Heart left ventricle (tissue), 16 donors: ENCODE measurements at regions not wholly inside any gene's neighbourhood (a gene's known extent, or its start where the extent isn't known, plus 50 kb on each side); places are given as distances from the start of the nearest gene placed in this dataset.
A peak's percentile ranks its signal among the peaks of the same experiment; 100 is the strongest.
"Not testable (repeated sequence)": the region's sequence is repeated elsewhere in the genome, so short reads cannot be mapped to it uniquely, and the experiment has no call there.

Experiments used
- ATAC-seq, 4 donors: fragments of 200-7000 bp; cut with Tn5 transposase; one replicate each; pipeline ENCODE4 v1.9.1; 2020 to 2022; ENCODE audit warnings: moderate library complexity in 4 of 4, mild to moderate bottlenecking in 3 of 4, moderate number of reproducible peaks in 1 of 4
- DNase-seq, 5 donors: peaks; one replicate each; pipeline ENCODE4 v3.0.0-alpha.2; 2020
- H3K27ac ChIP-seq, 12 donors: fragments of 200-600 bp; sonication (generic) in 4 of 12; one replicate each; pipeline versions ENCODE4 v1.5.0 to v1.8.0; 2016 to 2022; ENCODE audit warnings: mild to moderate bottlenecking in 2 of 12
- H3K27me3 ChIP-seq, 9 donors: fragments of 200-600 bp; sonication (generic) in 2 of 9; one replicate each; pipeline versions ENCODE4 v1.5.1 to v1.8.0; 2016 to 2022; ENCODE audit warnings: mild to moderate bottlenecking in 3 of 9
- H3K36me3 ChIP-seq, 9 donors: fragments of 200-600 bp; sonication (generic) in 2 of 9; one replicate each; pipeline versions ENCODE4 v1.5.0 to v1.8.0; 2018 to 2022; ENCODE audit warnings: mild to moderate bottlenecking in 2 of 9
- H3K4me1 ChIP-seq, 12 donors: fragments of 200-600 bp; sonication (generic) in 4 of 12; one replicate each; pipeline versions ENCODE4 v1.5.0 to v1.8.0; 2016 to 2022; ENCODE audit warnings: mild to moderate bottlenecking in 3 of 12
- H3K4me3 ChIP-seq, 12 donors: fragments of 200-600 bp; sonication (generic) in 4 of 12; one replicate each; pipeline versions ENCODE4 v1.5.0 to v1.8.0; 2017 to 2022; ENCODE audit warnings: mild to moderate bottlenecking in 9 of 12, moderate library complexity in 4 of 12
- H3K9me3 ChIP-seq, 12 donors: fragments of 200-600 bp; sonication (generic) in 4 of 12; one replicate each; pipeline versions ENCODE4 v1.5.0 to v1.8.0; 2016 to 2022; ENCODE audit warnings: mild to moderate bottlenecking in 1 of 12
- CTCF ChIP-seq, 12 donors: fragments of 200-600 bp; sonication (generic) in 4 of 12; IDR thresholded peaks; one replicate each; pipeline versions ENCODE4 v1.5.0 to v1.8.0; 2018 to 2022; ENCODE audit warnings: antibody characterized with exemption in 12 of 12, mild to moderate bottlenecking in 5 of 12
- POLR2A ChIP-seq, 2 donors: fragments of 450-650 bp; IDR thresholded peaks; one replicate each; pipeline ENCODE4 v1.6.1; 2017; ENCODE audit warnings: antibody characterized with exemption in 2 of 2, mild to moderate bottlenecking in 2 of 2, moderate library complexity in 2 of 2
- whole genome bisulfite sequencing, 4 donors: extraction: QIAGEN DNeasy Blood & Tissue Kit in 2 of 4; methylation state at CpG; one replicate each; pipeline versions ENCODE4 v1.1.5 to v1.1.7; 2013 to 2018; 5-methylcytosine and 5-hydroxymethylcytosine counted together
- intact Hi-C, 10 donors: fragments of 100-400 bp; cut with DNase I; formaldehyde crosslinking; loops; one replicate each; pipeline versions ENCODE4 v1.11.1 to v1.14.2; 2022
- donor health status: ischemic (EF 13 %, LVEDD 7.1; RV severe dilation, severe dysfunction).
- donor health status: healthy with polysubstance abuse.
- donor health status: DM: no; HTN: yes; CAD: no.
- donor health status: DM: no; HTN: no; CAD: no.
- donor health status: ischemic (EF 25% LVEDD 6.9; RV normal size, moderate dysfunction).
- donor health status: ischemic (EF 25% LVEDD 5.7; RV mildly dilated, moderate dysfunction).
- donor health status: healthy.
- donor health status: DM: yes; HTN: yes; CAD: no.
- donor health status: ischemic (EF 35%, LVEDD 5.7; RV mildly dilated, moderate dysfunction).
- donor health status: nonischemic (EF 11% LVEDD 7.7; RV severe dilation, severe dysfunction).
- donor health status: DM: yes; HTN: yes; CAD: no.
- donor health status: PGD.
- donor health status: ischemic (EF 29% LVEDD 5.4; RV normal size, mild dysfunction).
- donor health status: nonischemic (EF 23%, LVEDD 6.1; RV moderate dilation, normal function).

- Histone ChIP-seq H3K36me3 (no peaks in the 10 kb centered on the region), H3K4me1 (no peaks in the 10 kb centered on the region), H3K9me3 (no peaks in the 10 kb centered on the region), H3K4me3 (no peak overlapping the region), H3K27ac (no peak overlapping the region), H3K27me3 (no peaks in the 10 kb centered on the region)
- ATAC-seq, result no peak
- no peak for TF ChIP-seq CTCF (IDR thresholded peaks at IDR 0.05)
- TF ChIP-seq POLR2A (IDR thresholded peaks at IDR 0.05), result no peak
- intact Hi-C loops, result no loop called here
- WGBS, 4 donors, result 12 to 24% (median 19%) methylated on average over 1 of the region's 1 CpG
- no peak for DNase-seq
Measured at GRCh38 chr2:77649856-77650255, 127.7 kb upstream of the LRRTM4 start.

GRCh38 chr2:77652499-77652898 lies 130.3 kb upstream of the LRRTM4 start:
- H3K4me3 ChIP-seq, result no peak overlapping the region
- H3K36me3 ChIP-seq, result no peaks in the 10 kb centered on the region
- no peak overlapping the region for H3K27ac ChIP-seq
- no peaks in the 10 kb centered on the region for H3K27me3 ChIP-seq
- no peaks in the 10 kb centered on the region for H3K4me1 ChIP-seq
- WGBS, 4 donors, result 54 to 88% (median 76%) methylated on average over 2 of the region's 2 CpGs
- no peak for DNase-seq
- peaks cover 0 to 5% (median 0%) of the 10 kb centered on the region in 12 donors for H3K9me3 ChIP-seq
- intact Hi-C loops, result no loop called here
- TF ChIP-seq POLR2A (IDR thresholded peaks at IDR 0.05) (no peak), CTCF (IDR thresholded peaks at IDR 0.05) (no peak)
- no peak for ATAC-seq

- TF ChIP-seq CTCF (IDR thresholded peaks at IDR 0.05) (no peak), POLR2A (IDR thresholded peaks at IDR 0.05) (no peak)
- H3K27ac ChIP-seq, result no peak overlapping the region
- no peaks in the 10 kb centered on the region for H3K36me3 ChIP-seq
- intact Hi-C loops, result no loop called here
- H3K9me3 ChIP-seq, result no peaks in the 10 kb centered on the region
- WGBS, 4 donors, result 29 to 45% (median 37%) methylated on average over 2 of the region's 2 CpGs
- DNase-seq (no peak), ATAC-seq (no peak)
- no peaks in the 10 kb centered on the region for H3K27me3 ChIP-seq
- H3K4me3 ChIP-seq, result no peak overlapping the region
- no peaks in the 10 kb centered on the region for H3K4me1 ChIP-seq
Measured at GRCh38 chr2:77664491-77664890, 142.3 kb upstream of the LRRTM4 start.

GRCh38 chr2:77666251-77666980 lies 144.2 kb upstream of the LRRTM4 start:
- no peaks in the 10 kb centered on the region for H3K4me1 ChIP-seq
- ATAC-seq, result no peak

GRCh38 chr2:77684543-77685319 lies 162.6 kb upstream of the LRRTM4 start:
- H3K36me3 ChIP-seq, H3K27me3 ChIP-seq, H3K9me3 ChIP-seq, H3K4me3 ChIP-seq, DNase-seq, H3K4me1 ChIP-seq, intact Hi-C loops: not testable (repeated sequence)
- WGBS, 4 donors, result 5 to 16% (median 12%) methylated on average over 6 of the region's 6 CpGs
- peak overlapping the region in 3 of 12 donors; percentile 15 to 67 (median 18) for H3K27ac ChIP-seq
- ATAC-seq, result peak; percentile 37 to 70 (median 56)

More at GRCh38 chr2:77666251-77666980, 144.2 kb upstream of the LRRTM4 start:
- no peak for TF ChIP-seq POLR2A (IDR thresholded peaks at IDR 0.05)
- no peak for TF ChIP-seq CTCF (IDR thresholded peaks at IDR 0.05)
- no peaks in the 10 kb centered on the region for H3K27me3 ChIP-seq
- H3K36me3 ChIP-seq, result no peaks in the 10 kb centered on the region
- WGBS, 4 donors, result 74 to 78% (median 75%) methylated on average over 7 of the region's 7 CpGs
- no peak for DNase-seq
- intact Hi-C loops, result no loop called here
- H3K27ac ChIP-seq, result no peak overlapping the region
- H3K9me3 ChIP-seq, result no peaks in the 10 kb centered on the region
- no peak overlapping the region for H3K4me3 ChIP-seq
